Body of pancreas (tissue), 4 donors: ENCODE measurements at regions not wholly inside any gene's neighbourhood (a gene's known extent, or its start where the extent isn't known, plus 50 kb on each side); places are given as distances from the start of the nearest gene placed in this dataset.
"Not testable (repeated sequence)": the region's sequence is repeated elsewhere in the genome, so short reads cannot be mapped to it uniquely, and the experiment has no call there.

Experiments
- POLR2A ChIP-seq, 3 donors: fragments of 450-650 bp; IDR thresholded peaks; one replicate each; pipeline ENCODE4 v1.6.1; 2016; ENCODE audit warnings: antibody characterized with exemption in 3 of 3, mild to moderate bottlenecking in 2 of 3
- TF ChIP-seq, protein P1 (sequence below), 7 experiments: fragments of 450-650 bp in 4 of 7; fragments of 200-600 bp in 3 of 7; sonication (generic) in 3 of 7; IDR thresholded peaks; one replicate each; pipeline ENCODE4 v1.5.1; 2016 to 2019; ENCODE audit warnings: antibody characterized with exemption in 7 of 7

DNA sequence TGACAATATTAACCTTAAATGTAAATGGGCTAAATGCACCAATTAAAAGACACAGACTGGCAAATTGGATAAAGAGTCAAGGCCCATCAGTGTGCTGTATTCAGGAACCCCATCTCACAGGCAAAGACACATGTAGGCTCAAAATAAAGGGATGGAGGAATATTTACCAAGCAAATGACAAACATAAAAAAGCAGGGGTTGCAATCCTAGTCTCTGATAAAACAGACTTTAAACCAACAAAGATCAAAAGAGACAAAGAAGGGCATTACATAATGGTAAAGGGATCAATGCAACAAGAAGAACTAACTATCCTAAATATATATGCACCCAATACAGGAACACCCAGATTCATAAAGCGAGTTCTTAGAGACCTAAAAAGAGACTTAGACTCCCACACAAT, 159.9 kb upstream of the ZNF648 start:
- TF ChIP-seq, protein P1, sequence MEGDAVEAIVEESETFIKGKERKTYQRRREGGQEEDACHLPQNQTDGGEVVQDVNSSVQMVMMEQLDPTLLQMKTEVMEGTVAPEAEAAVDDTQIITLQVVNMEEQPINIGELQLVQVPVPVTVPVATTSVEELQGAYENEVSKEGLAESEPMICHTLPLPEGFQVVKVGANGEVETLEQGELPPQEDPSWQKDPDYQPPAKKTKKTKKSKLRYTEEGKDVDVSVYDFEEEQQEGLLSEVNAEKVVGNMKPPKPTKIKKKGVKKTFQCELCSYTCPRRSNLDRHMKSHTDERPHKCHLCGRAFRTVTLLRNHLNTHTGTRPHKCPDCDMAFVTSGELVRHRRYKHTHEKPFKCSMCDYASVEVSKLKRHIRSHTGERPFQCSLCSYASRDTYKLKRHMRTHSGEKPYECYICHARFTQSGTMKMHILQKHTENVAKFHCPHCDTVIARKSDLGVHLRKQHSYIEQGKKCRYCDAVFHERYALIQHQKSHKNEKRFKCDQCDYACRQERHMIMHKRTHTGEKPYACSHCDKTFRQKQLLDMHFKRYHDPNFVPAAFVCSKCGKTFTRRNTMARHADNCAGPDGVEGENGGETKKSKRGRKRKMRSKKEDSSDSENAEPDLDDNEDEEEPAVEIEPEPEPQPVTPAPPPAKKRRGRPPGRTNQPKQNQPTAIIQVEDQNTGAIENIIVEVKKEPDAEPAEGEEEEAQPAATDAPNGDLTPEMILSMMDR (IDR thresholded peaks at IDR 0.05), result not testable (repeated sequence)
- TF ChIP-seq POLR2A (IDR thresholded peaks at IDR 0.05), result not testable (repeated sequence)
